Upper lobe of left lung (tissue), 6 donors: ENCODE measurements at regions not wholly inside any gene's neighbourhood (a gene's known extent, or its start where the extent isn't known, plus 50 kb on each side); places are given as distances from the start of the nearest gene placed in this dataset.

Experiments used
- ATAC-seq, 2 donors: fragments of 200-7000 bp; cut with Tn5 transposase; one replicate each; pipeline ENCODE4 v1.9.1; 2022; ENCODE audit warnings: mild to moderate bottlenecking in 2 of 2, moderate library complexity in 2 of 2; ENCODE audit not compliant: low FRiP score in 2 of 2
- DNase-seq, 2 donors: peaks; one replicate each; pipeline ENCODE4 v3.0.0-alpha.2; 2019 to 2020
- H3K27ac ChIP-seq, 4 donors: fragments of 200-600 bp; sonication (generic); one replicate each; pipeline ENCODE4 v1.5.1; 2016 to 2019
- H3K27me3 ChIP-seq, 4 donors: fragments of 200-600 bp; sonication (generic); one replicate each; pipeline ENCODE4 v1.5.1; 2017 to 2019
- H3K36me3 ChIP-seq, 4 donors: fragments of 200-600 bp; sonication (generic); one replicate each; pipeline ENCODE4 v1.5.1; 2016 to 2019
- H3K4me1 ChIP-seq, 4 donors: fragments of 200-600 bp; sonication (generic); one replicate each; pipeline ENCODE4 v1.5.1; 2018 to 2019
- H3K4me3 ChIP-seq, 4 donors: fragments of 200-600 bp; sonication (generic); one replicate each; pipeline ENCODE4 v1.5.1; 2017 to 2019; ENCODE audit warnings: mild to moderate bottlenecking in 2 of 4, moderate library complexity in 1 of 4
- H3K9me3 ChIP-seq, 4 donors: fragments of 200-600 bp; sonication (generic); one replicate each; pipeline ENCODE4 v1.5.1; 2018 to 2019
- EP300 ChIP-seq, 4 donors: sonication (generic); formaldehyde crosslinking; IDR thresholded peaks; one replicate each; pipeline ENCODE4 v1.5.1; 2017; ENCODE audit warnings: antibody characterized with exemption in 4 of 4, control low read depth in 2 of 4
- POLR2A ChIP-seq, 4 donors: fragments of 450-650 bp; IDR thresholded peaks; one replicate each; pipeline ENCODE4 v1.5.1; 2016 to 2017; ENCODE audit warnings: antibody characterized with exemption in 4 of 4, mild to moderate bottlenecking in 2 of 4
- POLR2AphosphoS5 ChIP-seq, 2 donors: sonication (generic); formaldehyde crosslinking; IDR thresholded peaks; one replicate each; pipeline ENCODE4 v1.5.1; 2017; ENCODE audit warnings: antibody characterized with exemption in 2 of 2
- WGBS, 2 donors: methylation state at CpG; one replicate each; pipeline ENCODE4 v1.1.5; 2017 to 2018; 5-methylcytosine and 5-hydroxymethylcytosine counted together
- TF ChIP-seq, protein P1 (sequence below), 6 experiments: fragments of 450-650 bp in 4 of 6; fragments of 200-600 bp in 2 of 6; sonication (generic) in 2 of 6; IDR thresholded peaks; one replicate each; pipeline ENCODE4 v1.5.1; 2016 to 2019; ENCODE audit warnings: antibody characterized with exemption in 6 of 6
- donor health status: DM: no; HTN: no; CAD: no; lungs with moderate emphysema.
- donor health status: DM: no; HTN: yes; CAD: no; lungs with severe emphysema.

- H3K4me1 ChIP-seq: no peaks in the 10 kb centered on the region
- H3K27ac ChIP-seq: no peak overlapping the region
- no peaks in the 10 kb centered on the region for H3K9me3 ChIP-seq
- DNase-seq (no peak), ATAC-seq (no peak)
- H3K36me3 ChIP-seq: no peaks in the 10 kb centered on the region
- 91 to 93% methylated on average over 2 of the region's 2 CpGs for WGBS, 2 donors
- TF ChIP-seq POLR2AphosphoS5 (IDR thresholded peaks at IDR 0.05) (no peak), POLR2A (IDR thresholded peaks at IDR 0.05) (no peak), EP300 (IDR thresholded peaks at IDR 0.05) (no peak)
- TF ChIP-seq, protein P1, sequence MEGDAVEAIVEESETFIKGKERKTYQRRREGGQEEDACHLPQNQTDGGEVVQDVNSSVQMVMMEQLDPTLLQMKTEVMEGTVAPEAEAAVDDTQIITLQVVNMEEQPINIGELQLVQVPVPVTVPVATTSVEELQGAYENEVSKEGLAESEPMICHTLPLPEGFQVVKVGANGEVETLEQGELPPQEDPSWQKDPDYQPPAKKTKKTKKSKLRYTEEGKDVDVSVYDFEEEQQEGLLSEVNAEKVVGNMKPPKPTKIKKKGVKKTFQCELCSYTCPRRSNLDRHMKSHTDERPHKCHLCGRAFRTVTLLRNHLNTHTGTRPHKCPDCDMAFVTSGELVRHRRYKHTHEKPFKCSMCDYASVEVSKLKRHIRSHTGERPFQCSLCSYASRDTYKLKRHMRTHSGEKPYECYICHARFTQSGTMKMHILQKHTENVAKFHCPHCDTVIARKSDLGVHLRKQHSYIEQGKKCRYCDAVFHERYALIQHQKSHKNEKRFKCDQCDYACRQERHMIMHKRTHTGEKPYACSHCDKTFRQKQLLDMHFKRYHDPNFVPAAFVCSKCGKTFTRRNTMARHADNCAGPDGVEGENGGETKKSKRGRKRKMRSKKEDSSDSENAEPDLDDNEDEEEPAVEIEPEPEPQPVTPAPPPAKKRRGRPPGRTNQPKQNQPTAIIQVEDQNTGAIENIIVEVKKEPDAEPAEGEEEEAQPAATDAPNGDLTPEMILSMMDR (IDR thresholded peaks at IDR 0.05): no peak
- H3K4me3 ChIP-seq: no peak overlapping the region
- no peaks in the 10 kb centered on the region for H3K27me3 ChIP-seq
Measured at GRCh38 chr5:67732921-67733320, 482.6 kb upstream of the PIK3R1 start.

GRCh38 chr5:67732471-67732870 lies 483.1 kb upstream of the PIK3R1 start:
- TF ChIP-seq EP300 (IDR thresholded peaks at IDR 0.05): no peak
- TF ChIP-seq, protein P1 (IDR thresholded peaks at IDR 0.05): no peak
- TF ChIP-seq POLR2A (IDR thresholded peaks at IDR 0.05): no peak
- TF ChIP-seq POLR2AphosphoS5 (IDR thresholded peaks at IDR 0.05): no peak
- ATAC-seq (no peak), DNase-seq (no peak)
- Histone ChIP-seq H3K9me3 (no peaks in the 10 kb centered on the region), H3K36me3 (no peaks in the 10 kb centered on the region), H3K4me3 (no peak overlapping the region), H3K27ac (no peak overlapping the region), H3K4me1 (no peaks in the 10 kb centered on the region), H3K27me3 (no peaks in the 10 kb centered on the region)

DNA sequence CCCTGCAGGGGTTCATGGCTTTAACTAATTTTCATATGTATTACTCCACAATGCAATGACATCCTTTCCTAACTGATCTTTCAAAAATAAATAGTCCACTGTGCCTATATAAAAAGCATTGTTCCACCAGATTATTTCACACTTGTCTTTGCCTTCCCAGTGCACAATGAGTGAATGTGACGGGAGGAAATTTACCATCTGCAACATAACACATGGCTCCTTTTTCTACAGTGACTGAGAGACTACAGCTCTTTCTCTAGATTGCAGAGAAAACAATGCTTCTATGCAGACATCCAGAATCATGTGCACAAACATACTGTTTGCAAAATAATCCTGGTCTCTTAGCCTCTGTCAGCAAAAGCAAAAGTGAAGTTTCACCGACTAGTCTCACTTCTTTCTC lies 483.7 kb upstream of the PIK3R1 start:
- Histone ChIP-seq H3K4me3 (no peak overlapping the region), H3K36me3 (no peaks in the 10 kb centered on the region), H3K27me3 (no peaks in the 10 kb centered on the region), H3K9me3 (no peaks in the 10 kb centered on the region), H3K27ac (no peak overlapping the region), H3K4me1 (no peaks in the 10 kb centered on the region)
- 76 to 84% methylated on average over 2 of the region's 2 CpGs for WGBS, 2 donors
- ATAC-seq (no peak), DNase-seq (no peak)
- TF ChIP-seq POLR2A (IDR thresholded peaks at IDR 0.05) (no peak), POLR2AphosphoS5 (IDR thresholded peaks at IDR 0.05) (no peak), EP300 (IDR thresholded peaks at IDR 0.05) (no peak)
- TF ChIP-seq, protein P1 (IDR thresholded peaks at IDR 0.05): no peak

GRCh38 chr5:67730917-67731474 lies 484.6 kb upstream of the PIK3R1 start:
- no peaks in the 10 kb centered on the region for H3K9me3 ChIP-seq
- no peaks in the 10 kb centered on the region for H3K4me1 ChIP-seq
- H3K27me3 ChIP-seq: no peaks in the 10 kb centered on the region
- no peaks in the 10 kb centered on the region for H3K36me3 ChIP-seq
- ATAC-seq (no peak), DNase-seq (no peak)
- no peak for TF ChIP-seq POLR2AphosphoS5 (IDR thresholded peaks at IDR 0.05)
- H3K27ac ChIP-seq: no peak overlapping the region
- H3K4me3 ChIP-seq: no peak overlapping the region
- WGBS, 2 donors: 68 to 83% methylated on average over 1 of the region's 1 CpG

GRCh38 chr5:67728326-67728890 lies 487.1 kb upstream of the PIK3R1 start:
- TF ChIP-seq EP300 (IDR thresholded peaks at IDR 0.05): no peak
- no peak for TF ChIP-seq POLR2AphosphoS5 (IDR thresholded peaks at IDR 0.05)
- TF ChIP-seq, protein P1 (IDR thresholded peaks at IDR 0.05): no peak
- TF ChIP-seq POLR2A (IDR thresholded peaks at IDR 0.05): no peak
- DNase-seq (no peak), ATAC-seq (no peak)
- H3K9me3 ChIP-seq: no peaks in the 10 kb centered on the region
- H3K27ac ChIP-seq: no peak overlapping the region
- no peak overlapping the region for H3K4me3 ChIP-seq
- H3K4me1 ChIP-seq: peaks cover 0 to 5% (median 0%) of the 10 kb centered on the region in 4 donors
- H3K36me3 ChIP-seq: no peaks in the 10 kb centered on the region
- WGBS, 2 donors: 73 to 77% methylated on average over 3 of the region's 3 CpGs
- no peaks in the 10 kb centered on the region for H3K27me3 ChIP-seq
